ENCODE measurements at regions not wholly inside any gene's neighbourhood (a gene's known extent, or its start where the extent isn't known, plus 50 kb on each side); places are given as distances from the start of the nearest gene placed in this dataset.

DNA sequence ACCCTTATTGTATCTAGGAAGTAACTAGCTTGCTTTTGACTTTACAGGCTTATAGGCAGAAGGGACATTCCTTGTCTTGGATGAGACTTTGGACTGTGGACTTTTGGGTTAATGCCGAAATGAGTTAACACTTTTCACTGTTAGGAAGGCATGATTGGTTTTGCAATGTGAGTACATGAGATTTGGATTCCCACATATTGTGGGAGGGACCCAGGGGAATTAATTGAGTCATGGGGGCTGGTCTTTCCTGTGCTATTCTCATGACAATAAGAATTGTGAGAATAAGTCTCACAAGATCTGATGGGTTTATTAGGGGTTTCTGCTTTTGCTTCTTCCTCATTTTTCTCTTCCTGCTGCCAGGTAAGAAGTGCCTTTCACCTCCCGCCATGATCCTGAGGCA is 417.5 kb downstream of the HINT1 start:
- TF ChIP-seq, protein P1, sequence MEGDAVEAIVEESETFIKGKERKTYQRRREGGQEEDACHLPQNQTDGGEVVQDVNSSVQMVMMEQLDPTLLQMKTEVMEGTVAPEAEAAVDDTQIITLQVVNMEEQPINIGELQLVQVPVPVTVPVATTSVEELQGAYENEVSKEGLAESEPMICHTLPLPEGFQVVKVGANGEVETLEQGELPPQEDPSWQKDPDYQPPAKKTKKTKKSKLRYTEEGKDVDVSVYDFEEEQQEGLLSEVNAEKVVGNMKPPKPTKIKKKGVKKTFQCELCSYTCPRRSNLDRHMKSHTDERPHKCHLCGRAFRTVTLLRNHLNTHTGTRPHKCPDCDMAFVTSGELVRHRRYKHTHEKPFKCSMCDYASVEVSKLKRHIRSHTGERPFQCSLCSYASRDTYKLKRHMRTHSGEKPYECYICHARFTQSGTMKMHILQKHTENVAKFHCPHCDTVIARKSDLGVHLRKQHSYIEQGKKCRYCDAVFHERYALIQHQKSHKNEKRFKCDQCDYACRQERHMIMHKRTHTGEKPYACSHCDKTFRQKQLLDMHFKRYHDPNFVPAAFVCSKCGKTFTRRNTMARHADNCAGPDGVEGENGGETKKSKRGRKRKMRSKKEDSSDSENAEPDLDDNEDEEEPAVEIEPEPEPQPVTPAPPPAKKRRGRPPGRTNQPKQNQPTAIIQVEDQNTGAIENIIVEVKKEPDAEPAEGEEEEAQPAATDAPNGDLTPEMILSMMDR (IDR thresholded peaks at IDR 0.05 in 2 of 3, conservative IDR thresholded peaks at IDR 0.05 in 1 of 3; ENCODE audit: borderline replicate concordance in 1 of 3, insufficient read depth in 1 of 3, low read depth in 2 of 3, low read length in 2 of 3), result no peak
- no peak for TF ChIP-seq EZH2 (IDR thresholded peaks at IDR 0.05)
- TF ChIP-seq, protein P2, sequence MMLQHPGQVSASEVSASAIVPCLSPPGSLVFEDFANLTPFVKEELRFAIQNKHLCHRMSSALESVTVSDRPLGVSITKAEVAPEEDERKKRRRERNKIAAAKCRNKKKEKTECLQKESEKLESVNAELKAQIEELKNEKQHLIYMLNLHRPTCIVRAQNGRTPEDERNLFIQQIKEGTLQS (IDR thresholded peaks at IDR 0.05), result no peak
- TF ChIP-seq YY1 (IDR thresholded peaks at IDR 0.05; ENCODE audit: extremely low read depth, insufficient replicate concordance, low read depth, low read length), result no peak
- no peak for TF ChIP-seq POLR2AphosphoS5 (IDR thresholded peaks at IDR 0.05; ENCODE audit: low read depth, low read length)
- no peak for TF ChIP-seq ZNF274 (IDR thresholded peaks at IDR 0.05; ENCODE audit: low read depth, low read length)
- no peak for TF ChIP-seq POLR2A (IDR thresholded peaks at IDR 0.05; ENCODE audit: borderline replicate concordance, extremely low read depth, insufficient read depth, insufficient read length)
- TF ChIP-seq RAD21 (IDR thresholded peaks at IDR 0.05; ENCODE audit: low read depth), result no peak

Measured in HCT116 (cell line).